OCI-M1 (cell line): ENCODE measurements at regions not wholly inside any gene's neighbourhood (a gene's known extent, or its start where the extent isn't known, plus 50 kb on each side); places are given as distances from the start of the nearest gene placed in this dataset.
A peak's percentile ranks its signal among the peaks of the same experiment; 100 is the strongest.
"Not testable (repeated sequence)": the region's sequence is repeated elsewhere in the genome, so short reads cannot be mapped to it uniquely, and the experiment has no call there.

ENCODE experiments used
- DNase-seq: peaks from one replicate; lab custom pipeline; 2025; lab: John Stamatoyannopoulos, UW

- DNase-seq, result no peak
These were observed 532.7 kb downstream of the NLGN4X start for GRCh38 chrX:5695971-5696370.

DNA sequence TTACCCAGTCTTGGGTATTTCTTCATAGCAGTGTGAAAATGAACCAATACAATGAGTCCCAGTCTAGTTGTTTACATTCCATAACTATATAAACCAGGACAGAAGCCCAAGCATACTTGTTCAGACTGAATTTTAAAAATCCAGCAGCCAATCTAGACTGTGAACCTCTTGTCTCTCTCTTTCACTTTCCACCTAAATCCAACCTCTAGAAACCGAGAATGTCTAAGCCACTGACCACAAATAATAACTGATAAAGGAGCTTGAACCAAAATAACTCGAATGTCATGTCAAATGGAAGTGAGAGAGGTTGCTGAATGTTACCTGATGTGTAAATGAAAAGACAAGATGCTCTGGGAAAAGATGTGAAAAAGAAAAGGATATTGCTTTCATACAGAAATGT lies 544.7 kb downstream of the NLGN4X start:
- DNase-seq, result peak; percentile 12

DNA sequence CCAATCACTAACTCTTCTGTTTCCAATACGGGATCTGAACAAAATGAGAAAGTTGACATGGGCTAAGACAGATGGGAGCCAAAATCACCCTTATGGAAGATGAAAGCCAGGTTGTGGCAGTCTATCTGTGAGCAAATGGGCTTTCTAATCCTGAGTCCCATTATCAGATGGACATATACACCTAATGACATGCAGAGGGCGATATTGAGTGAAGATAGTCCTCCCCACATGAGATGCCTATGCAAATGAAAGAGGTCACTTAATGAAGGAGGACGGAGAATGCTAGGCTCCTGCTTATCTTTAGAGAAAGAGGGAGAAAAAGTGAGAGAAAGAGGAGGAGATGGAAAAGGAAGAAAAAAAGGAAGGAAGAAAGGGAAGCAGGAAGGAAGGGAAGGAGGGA lies 547.5 kb downstream of the NLGN4X start:
- peak; percentile 34 for DNase-seq

GRCh38 chrX:5674036-5674435 lies 554.6 kb downstream of the NLGN4X start:
- DNase-seq, result no peak

DNA sequence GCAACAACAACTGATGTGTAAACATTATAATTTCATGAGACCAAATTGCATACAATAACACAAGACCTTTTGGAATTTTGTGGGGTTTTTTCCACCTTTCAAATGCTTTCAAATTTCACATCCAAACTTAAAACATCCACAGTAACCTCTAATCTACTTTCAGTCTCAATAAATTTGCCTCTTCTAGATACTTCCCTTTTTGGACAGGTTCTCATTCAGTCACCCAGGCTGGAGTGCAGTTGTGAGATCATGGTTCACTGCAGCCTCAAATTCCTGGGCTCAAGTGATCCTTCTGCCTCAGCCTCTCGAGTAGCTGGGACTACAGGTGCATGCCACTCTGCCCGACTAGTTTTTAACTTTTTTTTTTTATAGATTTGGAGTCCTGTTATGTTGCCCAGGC lies 556.6 kb downstream of the NLGN4X start:
- DNase-seq, result no peak

DNA sequence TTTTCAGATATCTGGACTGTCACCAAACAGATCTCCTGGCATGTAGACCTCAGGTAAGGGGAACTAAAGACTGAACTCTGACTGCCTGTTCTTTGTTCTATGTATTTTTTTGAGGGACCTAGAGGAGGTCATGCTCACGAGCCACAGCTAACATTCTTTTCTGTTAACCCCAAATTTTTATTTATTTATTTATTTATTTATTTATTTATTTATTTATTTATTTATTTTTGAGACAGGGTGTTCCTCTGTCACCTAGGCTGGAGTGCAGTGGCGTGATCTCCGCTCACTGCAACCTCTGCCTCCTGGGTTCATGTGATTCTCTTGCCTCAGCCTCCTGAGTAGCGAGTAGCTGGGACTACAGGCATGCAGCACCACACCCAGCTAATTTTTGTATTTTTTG lies 562.0 kb downstream of the NLGN4X start:
- not testable (repeated sequence) for DNase-seq

DNA sequence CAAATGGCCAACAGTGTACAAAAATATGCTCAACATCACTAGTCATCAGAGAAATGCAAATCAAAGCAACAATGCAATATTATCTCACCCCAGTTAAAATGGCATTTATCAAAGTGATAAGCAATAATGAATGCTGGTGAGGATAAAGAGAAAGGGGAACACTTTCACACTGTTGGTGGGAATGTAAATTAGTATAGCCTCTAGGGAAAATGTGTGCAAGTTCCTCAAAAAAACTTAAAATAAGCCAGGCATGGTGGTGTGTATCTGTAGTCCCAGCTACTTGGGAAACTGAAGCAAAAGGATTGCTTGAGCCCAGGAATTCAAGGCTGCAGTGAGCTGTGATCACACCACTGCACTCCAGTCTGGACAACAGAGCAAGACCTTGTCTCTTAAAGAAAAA lies 572.1 kb downstream of the NLGN4X start:
- no peak for DNase-seq

DNA sequence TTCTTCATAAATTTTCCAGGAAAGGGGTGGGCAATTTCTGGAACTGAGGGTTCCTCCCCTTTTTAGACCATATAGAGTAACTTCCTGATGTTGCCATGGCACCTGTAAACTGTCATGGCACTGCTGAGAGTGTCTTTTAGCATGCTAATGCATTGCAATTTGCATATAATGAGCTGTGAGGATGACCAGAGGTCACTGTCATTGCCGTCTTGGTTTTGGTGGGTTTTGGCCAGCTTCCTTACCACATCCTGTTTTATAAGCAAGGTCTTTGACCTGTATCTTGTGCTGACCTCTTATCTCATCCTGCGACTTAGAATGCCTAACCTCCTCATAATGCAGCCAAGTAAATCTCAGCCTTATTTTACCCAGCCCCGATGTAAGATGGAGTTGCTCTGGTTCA lies 577.8 kb downstream of the NLGN4X start:
- DNase-seq, result peak; percentile 47

DNA sequence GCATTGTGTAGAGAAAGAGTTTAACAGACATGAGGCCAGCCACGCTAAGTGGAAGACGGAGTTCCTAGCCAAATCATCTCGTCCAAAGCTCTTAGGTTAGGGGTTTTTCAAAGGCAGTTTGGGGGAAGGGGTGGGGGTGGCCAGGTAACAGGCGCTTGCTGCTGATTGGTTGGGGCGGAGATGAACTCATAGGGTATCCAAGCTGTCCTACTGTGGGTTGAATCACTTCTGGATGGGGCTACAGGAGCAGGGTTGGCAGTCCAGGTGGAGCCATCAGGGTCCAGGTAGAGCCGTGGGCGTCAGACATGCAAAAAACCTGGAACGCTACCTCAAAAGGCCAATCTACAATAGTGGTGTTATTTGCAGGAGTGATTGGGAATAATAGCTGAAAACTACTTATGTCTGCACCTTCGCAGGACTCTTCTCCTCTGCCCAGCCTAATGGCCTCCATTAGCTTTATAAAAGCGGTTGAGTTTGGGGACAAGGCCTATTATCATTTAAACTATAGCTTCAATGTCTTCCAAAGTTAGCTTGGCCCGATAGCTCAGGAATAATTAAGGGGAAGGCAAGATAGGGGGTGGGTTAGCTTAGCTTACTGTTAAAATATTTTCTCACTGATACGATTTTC lies 579.6 kb downstream of the NLGN4X start:
- DNase-seq, result no peak

DNA sequence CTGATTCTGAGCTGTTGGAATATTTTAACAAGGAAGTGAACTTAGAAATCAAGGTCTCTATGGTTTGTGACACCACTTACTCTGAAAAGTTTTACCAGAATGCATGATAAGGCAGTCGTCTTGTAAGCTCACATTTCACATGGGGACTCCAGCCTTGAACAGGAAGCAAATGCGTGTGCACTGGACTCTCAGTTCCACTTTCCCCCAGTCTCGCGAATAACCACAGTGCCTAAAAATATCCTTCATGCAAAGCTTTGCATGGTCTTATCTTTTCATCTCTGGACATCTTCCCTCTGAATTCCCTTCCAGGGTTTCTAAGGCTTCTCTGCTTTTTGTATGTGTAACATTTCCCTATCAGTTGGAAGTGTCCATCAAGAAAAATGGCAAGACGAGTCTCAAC lies 581.8 kb downstream of the NLGN4X start:
- DNase-seq, result peak; percentile 1

- no peak for DNase-seq
These were observed 583.9 kb downstream of the NLGN4X start for GRCh38 chrX:5644776-5645175.

DNA sequence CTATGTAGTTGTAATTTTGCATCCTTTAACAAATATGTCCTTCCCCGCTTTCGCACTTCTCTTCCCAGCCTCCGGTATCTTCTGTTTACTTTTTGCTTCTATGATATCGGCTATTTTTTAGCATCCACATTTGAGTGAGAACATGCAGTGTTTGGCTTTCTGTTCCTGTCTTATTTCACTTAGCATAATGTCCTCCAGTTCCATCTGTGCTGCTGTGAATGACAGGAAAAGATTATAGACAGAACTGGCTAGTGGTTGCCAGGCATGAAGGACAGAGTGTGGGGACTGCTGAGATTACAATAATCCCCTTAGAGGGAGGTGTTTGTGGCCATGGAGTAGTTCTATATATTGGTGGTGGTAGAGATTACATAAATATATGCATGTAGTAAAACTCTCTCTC lies 588.6 kb downstream of the NLGN4X start:
- no peak for DNase-seq

DNA sequence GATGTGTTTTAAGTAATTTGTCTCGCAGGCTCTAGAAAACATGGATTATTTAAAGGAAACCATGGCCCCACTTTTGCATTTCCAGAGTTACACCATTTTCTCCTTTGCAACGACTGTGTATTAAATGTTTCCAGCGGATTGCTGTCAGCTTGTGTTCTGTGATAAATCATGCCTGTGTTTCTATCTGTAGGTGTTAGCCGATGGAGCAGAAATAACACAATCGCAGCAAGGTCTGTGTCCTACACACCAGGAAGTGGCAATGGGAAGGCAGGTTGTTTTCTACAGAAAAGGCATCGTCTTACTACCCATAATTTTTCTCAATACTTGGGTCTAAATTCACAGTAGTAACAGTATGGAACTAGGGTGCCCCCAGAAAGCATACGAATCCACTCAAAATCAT lies 590.1 kb downstream of the NLGN4X start:
- no peak for DNase-seq

DNA sequence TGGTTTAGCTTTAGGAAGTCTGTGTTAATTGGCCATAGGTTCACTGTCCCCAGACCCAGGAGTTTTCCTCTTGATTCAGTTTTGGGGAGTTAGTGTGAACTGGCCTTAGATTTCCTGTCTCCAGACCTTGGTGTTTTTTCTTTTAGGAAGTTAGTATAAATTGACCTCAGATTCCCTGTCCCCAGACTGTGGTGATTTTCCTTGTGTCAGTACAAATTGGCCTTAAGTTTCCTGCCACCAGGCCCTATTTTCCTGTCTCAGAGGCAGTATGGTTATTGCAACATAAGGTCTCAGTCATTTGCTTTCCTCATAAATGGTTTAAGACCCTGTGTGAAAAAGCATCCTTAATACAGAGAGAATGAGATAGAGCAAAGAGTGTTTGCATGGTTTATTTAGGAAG lies 595.8 kb downstream of the NLGN4X start:
- no peak for DNase-seq

DNA sequence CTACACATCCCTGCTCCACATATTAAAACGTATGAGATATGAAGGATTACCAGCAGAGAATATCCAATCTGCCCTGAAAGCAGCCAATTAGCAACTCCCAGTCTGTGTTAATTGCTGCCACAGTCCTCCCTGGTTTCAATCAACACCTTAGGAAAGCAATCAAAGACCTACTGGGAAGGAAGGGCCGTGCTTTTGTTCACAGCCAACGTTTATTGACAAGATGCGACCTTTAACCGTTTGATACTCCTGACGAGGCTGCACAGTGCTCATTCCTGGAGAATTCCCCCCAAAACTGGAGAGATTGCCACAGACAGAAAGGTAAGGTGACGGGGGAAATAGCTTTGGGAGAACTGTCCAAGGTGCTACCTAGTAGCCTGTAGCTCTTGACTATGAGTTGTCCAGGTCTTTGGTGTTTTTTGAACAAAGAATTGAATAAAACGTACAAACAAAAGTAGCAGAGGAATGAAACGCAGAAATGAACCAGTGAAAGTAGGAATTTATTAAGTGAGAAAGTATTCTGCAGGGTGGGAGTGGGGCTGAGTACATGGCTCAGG lies 596.5 kb downstream of the NLGN4X start:
- DNase-seq, result peak; percentile 2

- DNase-seq, result no peak
These were observed 611.0 kb downstream of the NLGN4X start for GRCh38 chrX:5617666-5618065.

GRCh38 chrX:5595570-5595969 lies 633.1 kb downstream of the NLGN4X start:
- no peak for DNase-seq

DNA sequence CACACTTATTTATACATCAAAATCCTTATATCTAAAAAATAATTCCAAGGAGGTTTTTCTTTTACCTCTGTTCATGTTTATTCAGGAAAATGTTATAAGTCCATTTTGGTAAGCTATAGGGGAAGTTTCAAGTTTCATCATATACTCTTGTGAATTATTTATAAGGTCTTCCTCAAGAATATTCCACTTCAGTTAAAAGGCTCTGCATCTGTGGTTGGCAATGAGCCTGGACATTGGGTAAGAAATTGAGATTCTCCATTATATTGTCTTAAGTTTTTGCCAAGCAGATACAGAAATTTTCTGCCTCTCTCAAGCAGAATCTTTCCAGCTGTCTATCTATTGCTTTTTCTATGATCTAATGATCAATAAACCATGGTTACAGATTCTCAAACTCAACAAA lies 641.9 kb downstream of the NLGN4X start:
- DNase-seq, result no peak

DNA sequence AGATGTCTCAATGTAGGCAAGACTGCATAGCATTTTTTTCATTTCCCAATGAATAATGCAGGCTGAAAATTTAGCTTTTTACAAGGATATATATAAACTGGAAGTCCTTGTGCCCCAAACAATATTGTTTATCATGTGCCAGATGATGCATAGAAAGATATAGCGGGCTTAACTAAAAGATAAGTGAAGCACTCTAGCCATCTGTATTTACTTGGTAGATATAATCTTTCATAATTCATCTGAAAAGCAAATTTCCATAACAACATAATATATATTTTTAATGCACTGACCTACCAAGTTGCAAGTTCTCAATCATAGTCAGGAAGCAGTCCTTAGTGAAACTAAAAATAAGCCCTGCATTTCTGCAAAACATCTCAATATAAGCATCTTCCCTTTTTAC lies 653.3 kb downstream of the NLGN4X start:
- DNase-seq, result no peak

GRCh38 chrX:5568934-5569333 lies 659.7 kb downstream of the NLGN4X start:
- no peak for DNase-seq

DNA sequence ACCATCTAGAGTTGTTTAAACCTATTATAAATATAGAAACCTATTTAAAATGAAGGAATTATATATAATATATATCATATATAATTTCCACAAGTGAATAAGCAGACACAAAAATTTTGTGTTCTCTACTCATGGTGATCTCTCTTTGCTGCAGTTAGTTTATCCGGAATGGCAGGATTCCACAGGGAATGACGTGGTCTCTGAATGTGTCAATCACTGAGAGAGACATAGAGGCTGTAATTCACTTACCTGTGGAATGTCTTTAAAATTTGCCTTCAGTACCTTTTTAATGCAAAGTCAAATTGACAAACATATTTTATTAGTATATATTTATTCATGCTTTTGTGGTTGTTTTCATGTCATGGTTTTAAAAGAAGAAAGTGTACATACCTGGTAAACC lies 669.3 kb downstream of the NLGN4X start:
- no peak for DNase-seq

- DNase-seq, result peak; percentile 3
These were observed 679.2 kb downstream of the NLGN4X start for GRCh38 chrX:5549512-5549911.

GRCh38 chrX:5537098-5537497 lies 691.6 kb downstream of the NLGN4X start:
- no peak for DNase-seq

GRCh38 chrX:5536261-5536660 lies 692.4 kb downstream of the NLGN4X start:
- no peak for DNase-seq
